WTC11 (cell line): ENCODE measurements at regions not wholly inside any gene's neighbourhood (a gene's known extent, or its start where the extent isn't known, plus 50 kb on each side); places are given as distances from the start of the nearest gene placed in this dataset.

Experiments
- ATAC-seq: fragments of 200-7000 bp; cut with Tn5 transposase; 2 replicates; pipeline ENCODE4 v1.10.0; 2021; ENCODE audit warnings: mild to moderate bottlenecking, moderate library complexity
- CTCF ChIA-PET: fragments of 300-600 bp; sonication (Branson Sonifier 250); formaldehyde crosslinking; loops from one replicate; lab custom pipeline; 2021; ENCODE audit warnings: antibody characterized with exemption; lab: Charles Lee
- POLR2A ChIA-PET: fragments of 350-600 bp; sonication (Branson Sonifier 250); formaldehyde crosslinking; loops from one replicate; lab custom pipeline; 2021; ENCODE audit warnings: antibody characterized with exemption; lab: Charles Lee
- DNase-seq: peaks from one replicate; pipeline ENCODE4 v3.0.0; 2021; ENCODE audit warnings: low spot score
- H3K27ac Mint-ChIP-seq: 2 replicates; pipeline ENCODE4 v1.8.0; 2021; ENCODE audit warnings: mixed read lengths
- H3K27me3 Mint-ChIP-seq: 2 replicates; pipeline ENCODE4 v1.8.0; 2021; ENCODE audit warnings: low read depth, mild to moderate bottlenecking, moderate library complexity, mixed read lengths
- H3K36me3 Mint-ChIP-seq: 2 replicates; pipeline ENCODE4 v1.8.0; 2021; ENCODE audit warnings: mixed read lengths
- H3K4me1 Mint-ChIP-seq: 2 replicates; pipeline ENCODE4 v1.8.0; 2022; ENCODE audit warnings: mixed read lengths
- H3K4me3 Mint-ChIP-seq: 2 replicates; pipeline ENCODE4 v1.8.0; 2021; ENCODE audit warnings: mild to moderate bottlenecking, moderate library complexity, mixed read lengths
- H3K9me3 Mint-ChIP-seq: 2 replicates; pipeline ENCODE4 v1.8.0; 2021; ENCODE audit warnings: mixed read lengths
- ARID4B ChIP-seq: sonication (generic); formaldehyde crosslinking; IDR thresholded peaks from 2 replicates; pipeline ENCODE4 v1.8.0; 2023; ENCODE audit warnings: missing genetic modification reagents, mild to moderate bottlenecking, borderline replicate concordance
- CBFB ChIP-seq: sonication (generic); formaldehyde crosslinking; IDR thresholded peaks from 2 replicates; pipeline ENCODE4 v1.8.1; 2022; ENCODE audit warnings: mild to moderate bottlenecking, low read depth, missing genetic modification reagents
- E2F1 ChIP-seq: sonication (generic); formaldehyde crosslinking; IDR thresholded peaks from 2 replicates; pipeline ENCODE4 v1.8.0; 2022; ENCODE audit warnings: mild to moderate bottlenecking, missing genetic modification reagents
- E2F5 ChIP-seq: sonication (generic); formaldehyde crosslinking; IDR thresholded peaks from 2 replicates; pipeline ENCODE4 v1.8.1; 2022; ENCODE audit warnings: mild to moderate bottlenecking, moderate library complexity, missing genetic modification reagents
- ELF4 ChIP-seq: sonication (generic); formaldehyde crosslinking; IDR thresholded peaks from 2 replicates; pipeline ENCODE4 v1.8.1; 2022; ENCODE audit warnings: low read depth, mild to moderate bottlenecking, moderate library complexity, missing genetic modification reagents
- IRF1 ChIP-seq: sonication (generic); formaldehyde crosslinking; IDR thresholded peaks from 2 replicates; pipeline ENCODE4 v1.8.0; 2023; ENCODE audit warnings: missing genetic modification reagents
- JUN ChIP-seq: sonication (generic); formaldehyde crosslinking; IDR thresholded peaks from 2 replicates; pipeline ENCODE4 v1.8.0; 2023; ENCODE audit warnings: mild to moderate bottlenecking, missing genetic modification reagents
- KAT7 ChIP-seq: sonication (generic); formaldehyde crosslinking; IDR thresholded peaks from 2 replicates; pipeline ENCODE4 v1.8.1; 2023; ENCODE audit warnings: missing genetic modification reagents, mild to moderate bottlenecking, borderline replicate concordance
- MLX ChIP-seq: sonication (generic); formaldehyde crosslinking; IDR thresholded peaks from 2 replicates; pipeline ENCODE4 v1.8.1; 2023; ENCODE audit warnings: mild to moderate bottlenecking, missing genetic modification reagents, moderate library complexity
- MXD4 ChIP-seq: fragments of 250-450 bp; sonication (Bioruptor Pico); IDR thresholded peaks from 2 replicates; pipeline ENCODE4 v1.8.0; 2021; ENCODE audit warnings: mild to moderate bottlenecking, moderate library complexity, borderline replicate concordance
- MYBL2 ChIP-seq: sonication (generic); formaldehyde crosslinking; IDR thresholded peaks from 2 replicates; pipeline ENCODE4 v1.8.1; 2023; ENCODE audit warnings: mild to moderate bottlenecking, moderate library complexity, missing genetic modification reagents
- NR2C2 ChIP-seq: sonication (generic); formaldehyde crosslinking; IDR thresholded peaks from 2 replicates; pipeline ENCODE4 v1.8.0; 2022; ENCODE audit warnings: mild to moderate bottlenecking, missing genetic modification reagents
- RORB ChIP-seq: fragments of 250-450 bp; sonication (Bioruptor Pico); IDR thresholded peaks from 2 replicates; pipeline ENCODE4 v1.9.0; 2021; ENCODE audit warnings: mild to moderate bottlenecking
- TCF7 ChIP-seq: sonication (generic); formaldehyde crosslinking; IDR thresholded peaks from 2 replicates; pipeline ENCODE4 v1.8.0; 2022; ENCODE audit warnings: mild to moderate bottlenecking, low read depth, missing genetic modification reagents, moderate library complexity
- USF1 ChIP-seq: sonication (generic); formaldehyde crosslinking; IDR thresholded peaks from 2 replicates; pipeline ENCODE4 v1.8.0; 2022; ENCODE audit warnings: mild to moderate bottlenecking, missing genetic modification reagents
- USF2 ChIP-seq: sonication (generic); formaldehyde crosslinking; IDR thresholded peaks from 2 replicates; pipeline ENCODE4 v1.8.1; 2023; ENCODE audit warnings: mild to moderate bottlenecking, missing genetic modification reagents, moderate library complexity
- ZNF121 ChIP-seq: sonication (generic); formaldehyde crosslinking; IDR thresholded peaks from 2 replicates; pipeline ENCODE4 v1.8.0; 2023; ENCODE audit warnings: missing genetic modification reagents
- ZNF138 ChIP-seq: sonication (generic); formaldehyde crosslinking; conservative IDR thresholded peaks from 2 replicates; pipeline ENCODE4 v1.8.1; 2022; ENCODE audit warnings: mild to moderate bottlenecking, moderate library complexity, missing genetic modification reagents
- ZNF396 ChIP-seq: fragments of 250-450 bp; sonication (Bioruptor Pico); IDR thresholded peaks from 2 replicates; pipeline ENCODE4 v1.8.0; 2021; ENCODE audit warnings: mild to moderate bottlenecking, moderate library complexity, borderline replicate concordance
- ZSCAN18 ChIP-seq: fragments of 250-450 bp; sonication (Bioruptor Pico); IDR thresholded peaks from 2 replicates; pipeline ENCODE4 v2.1.2; 2022; ENCODE audit warnings: mild to moderate bottlenecking, moderate library complexity

- TF ChIP-seq USF1 (CRISPR knock-in tag), result no peak
- TF ChIP-seq ZNF396 (CRISPR knock-in tag), result no peak
- TF ChIP-seq MXD4 (CRISPR knock-in tag), result no peak
Observed at GRCh38 chr3:59418836-59419235, 369.0 kb upstream of the CFAP20DC start (continued).

- no peaks in the 10 kb centered on the region for H3K4me1 Mint-ChIP-seq
- ChIA-PET CTCF (interaction anchor here (0.5 kb wide), 1 partner anchor 454 kb away, joined by 3 read pairs; no protein-coding TSS in a partner anchor), POLR2A (no interaction called here)
- TF ChIP-seq E2F5 (CRISPR knock-in tag), result no peak
- TF ChIP-seq RORB (CRISPR knock-in tag), result no peak
- TF ChIP-seq ELF4 (CRISPR knock-in tag), result no peak
- TF ChIP-seq TCF7 (CRISPR knock-in tag), result no peak
- no peak for TF ChIP-seq ZNF121
- no peak for TF ChIP-seq IRF1
- no peak for TF ChIP-seq CBFB (CRISPR knock-in tag)
- TF ChIP-seq E2F1 (CRISPR knock-in tag), result no peak
- DNase-seq (no peak), ATAC-seq (no peak)
- 0 out of 2 replicates have a peak, but pooled peaks cover 4% of the 10 kb centered on the region for H3K9me3 Mint-ChIP-seq
- H3K27me3 Mint-ChIP-seq, result peaks cover 3% of the 10 kb centered on the region; the same call in 1 of the 2 replicates
- no peak overlapping the region for H3K4me3 Mint-ChIP-seq
- no peaks in the 10 kb centered on the region for H3K36me3 Mint-ChIP-seq
- no peak overlapping the region for H3K27ac Mint-ChIP-seq
Observed at GRCh38 chr3:59412516-59412915, 362.7 kb upstream of the CFAP20DC start.

- H3K4me1 Mint-ChIP-seq, result no peaks in the 10 kb centered on the region
- H3K9me3 Mint-ChIP-seq, result 0 out of 2 replicates have a peak, but pooled peaks cover 3% of the 10 kb centered on the region
- H3K27ac Mint-ChIP-seq, result no peak overlapping the region
- no peak for DNase-seq
- peaks cover 3% of the 10 kb centered on the region; the same call in 1 of the 2 replicates for H3K27me3 Mint-ChIP-seq
- ATAC-seq, result no peak
- H3K36me3 Mint-ChIP-seq, result no peaks in the 10 kb centered on the region
- H3K4me3 Mint-ChIP-seq, result no peak overlapping the region
- ChIA-PET POLR2A (no interaction called here), CTCF (no interaction called here)
- TF ChIP-seq USF2 (CRISPR knock-in tag) (no peak), KAT7 (CRISPR knock-in tag) (no peak), ZSCAN18 (CRISPR knock-in tag) (no peak), ARID4B (CRISPR knock-in tag) (no peak), NR2C2 (CRISPR knock-in tag) (no peak), USF1 (CRISPR knock-in tag) (no peak), JUN (CRISPR knock-in tag) (no peak), ZNF138 (CRISPR knock-in tag) (no peak), ZNF121 (no peak), E2F1 (CRISPR knock-in tag) (no peak), MYBL2 (CRISPR knock-in tag) (no peak), MLX (CRISPR knock-in tag) (no peak)
Observed at GRCh38 chr3:59411694-59412093, 361.9 kb upstream of the CFAP20DC start.
